ENCODE measurements at regions not wholly inside any gene's neighbourhood (a gene's known extent, or its start where the extent isn't known, plus 50 kb on each side); places are given as distances from the start of the nearest gene placed in this dataset.

DNA sequence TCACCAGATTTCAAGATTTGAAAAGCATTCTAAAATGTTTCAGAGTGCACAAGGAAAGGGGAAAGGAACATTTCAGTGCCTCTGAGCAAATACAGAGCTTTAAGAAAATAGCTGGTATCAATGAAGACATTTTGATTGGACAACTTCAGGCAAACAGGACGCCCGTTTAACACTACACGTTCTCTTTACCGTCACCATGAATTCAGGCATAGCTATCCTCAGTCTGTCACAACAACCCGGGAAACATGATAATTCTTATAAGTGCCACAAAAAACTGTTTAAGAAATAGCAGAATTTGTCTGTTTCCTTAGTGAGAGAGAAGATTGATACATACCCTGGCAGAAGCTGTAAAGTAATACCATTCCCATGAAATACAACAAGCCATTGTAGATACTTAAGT, 392.4 kb upstream of the PDE4D start:
- no peak for TF ChIP-seq EZH2 (IDR thresholded peaks at IDR 0.05; ENCODE audit: low read length, unreplicated experiment)
- TF ChIP-seq EZH2phosphoT487 (IDR thresholded peaks at IDR 0.05; ENCODE audit: borderline replicate concordance, low read length) = no peak
- TF ChIP-seq, protein P1, sequence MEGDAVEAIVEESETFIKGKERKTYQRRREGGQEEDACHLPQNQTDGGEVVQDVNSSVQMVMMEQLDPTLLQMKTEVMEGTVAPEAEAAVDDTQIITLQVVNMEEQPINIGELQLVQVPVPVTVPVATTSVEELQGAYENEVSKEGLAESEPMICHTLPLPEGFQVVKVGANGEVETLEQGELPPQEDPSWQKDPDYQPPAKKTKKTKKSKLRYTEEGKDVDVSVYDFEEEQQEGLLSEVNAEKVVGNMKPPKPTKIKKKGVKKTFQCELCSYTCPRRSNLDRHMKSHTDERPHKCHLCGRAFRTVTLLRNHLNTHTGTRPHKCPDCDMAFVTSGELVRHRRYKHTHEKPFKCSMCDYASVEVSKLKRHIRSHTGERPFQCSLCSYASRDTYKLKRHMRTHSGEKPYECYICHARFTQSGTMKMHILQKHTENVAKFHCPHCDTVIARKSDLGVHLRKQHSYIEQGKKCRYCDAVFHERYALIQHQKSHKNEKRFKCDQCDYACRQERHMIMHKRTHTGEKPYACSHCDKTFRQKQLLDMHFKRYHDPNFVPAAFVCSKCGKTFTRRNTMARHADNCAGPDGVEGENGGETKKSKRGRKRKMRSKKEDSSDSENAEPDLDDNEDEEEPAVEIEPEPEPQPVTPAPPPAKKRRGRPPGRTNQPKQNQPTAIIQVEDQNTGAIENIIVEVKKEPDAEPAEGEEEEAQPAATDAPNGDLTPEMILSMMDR (conservative IDR thresholded peaks at IDR 0.05; ENCODE audit: low read depth, low read length) = no peak
- POLR2A ChIA-PET (ENCODE audit: unreplicated experiment) = no interaction called here
- Histone ChIP-seq H3F3A (ENCODE audit: low read length, unreplicated experiment) (no peaks in the 10 kb centered on the region), H3K36me3 (ENCODE audit: low read depth, low read length) (no peaks in the 10 kb centered on the region), H3K9ac (ENCODE audit: low read length) (no peak overlapping the region), H3K27ac (ENCODE audit: low read length) (no peak overlapping the region), H3K27me3 (ENCODE audit: low read length) (peaks cover 42% of the 10 kb centered on the region), H3K9me3 (ENCODE audit: low read length) (no peaks in the 10 kb centered on the region), H3K9me2 (replicated peaks; ENCODE audit: low read length) (no peaks in the 10 kb centered on the region), H2AFZ (ENCODE audit: low read length) (no peak overlapping the region), H3K79me2 (ENCODE audit: low read length) (no peaks in the 10 kb centered on the region), H3K4me1 (ENCODE audit: insufficient read depth, low read length) (no peaks in the 10 kb centered on the region), H4K20me1 (ENCODE audit: low read length) (no peaks in the 10 kb centered on the region), H3K4me3 (ENCODE audit: low read length) (no peak overlapping the region), H3K4me2 (ENCODE audit: low read length) (no peak overlapping the region)
- BruUV-seq (replicated peaks) = no TSS peak
- intact Hi-C loops (cut with micrococcal nuclease) = no loop called here
- ATAC-seq (no peak), DNase-seq (no peak)
- CTCF ChIA-PET = no interaction called here

DNA sequence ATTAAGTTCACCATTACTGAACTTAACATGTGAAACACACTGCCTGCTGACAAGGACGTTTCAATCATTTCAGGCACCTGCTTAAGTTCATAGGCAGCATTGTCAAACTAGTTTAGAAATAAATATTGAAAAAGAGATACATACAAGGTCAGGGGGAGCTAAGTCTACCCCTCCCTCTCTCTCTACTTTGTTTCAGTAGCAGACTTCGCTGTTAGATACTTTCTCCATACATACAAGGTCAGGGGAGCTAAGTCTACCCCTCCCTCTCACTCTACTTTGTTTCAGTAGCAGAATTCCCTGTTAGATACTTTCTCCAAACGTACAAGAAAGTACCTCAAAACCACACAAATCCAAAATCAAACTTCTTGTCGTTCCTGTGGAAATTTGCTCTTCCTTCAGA, 387.4 kb upstream of the PDE4D start:
- ATAC-seq (no peak), DNase-seq (no peak)
- Histone ChIP-seq H3F3A (ENCODE audit: low read length, unreplicated experiment) (no peaks in the 10 kb centered on the region), H3K9ac (ENCODE audit: low read length) (no peak overlapping the region), H3K9me3 (ENCODE audit: low read length) (no peaks in the 10 kb centered on the region), H3K9me2 (replicated peaks; ENCODE audit: low read length) (no peaks in the 10 kb centered on the region), H3K79me2 (ENCODE audit: low read length) (no peaks in the 10 kb centered on the region), H3K36me3 (ENCODE audit: low read depth, low read length) (no peaks in the 10 kb centered on the region), H2AFZ (ENCODE audit: low read length) (no peak overlapping the region), H4K20me1 (ENCODE audit: low read length) (no peaks in the 10 kb centered on the region), H3K4me1 (ENCODE audit: insufficient read depth, low read length) (no peaks in the 10 kb centered on the region), H3K27me3 (ENCODE audit: low read length) (peaks cover 20% of the 10 kb centered on the region), H3K4me3 (ENCODE audit: low read length) (no peak overlapping the region), H3K4me2 (ENCODE audit: low read length) (no peak overlapping the region), H3K27ac (ENCODE audit: low read length) (no peak overlapping the region)
- no TSS peak for BruUV-seq (replicated peaks)
- intact Hi-C loops (cut with micrococcal nuclease) = no loop called here
- POLR2A ChIA-PET (ENCODE audit: unreplicated experiment) = no interaction called here
- TF ChIP-seq, protein P1 (conservative IDR thresholded peaks at IDR 0.05; ENCODE audit: low read depth, low read length) = no peak
- TF ChIP-seq EZH2phosphoT487 (IDR thresholded peaks at IDR 0.05; ENCODE audit: borderline replicate concordance, low read length) = no peak
- TF ChIP-seq EZH2 (IDR thresholded peaks at IDR 0.05; ENCODE audit: low read length, unreplicated experiment) = no peak
- CTCF ChIA-PET = no interaction called here

DNA sequence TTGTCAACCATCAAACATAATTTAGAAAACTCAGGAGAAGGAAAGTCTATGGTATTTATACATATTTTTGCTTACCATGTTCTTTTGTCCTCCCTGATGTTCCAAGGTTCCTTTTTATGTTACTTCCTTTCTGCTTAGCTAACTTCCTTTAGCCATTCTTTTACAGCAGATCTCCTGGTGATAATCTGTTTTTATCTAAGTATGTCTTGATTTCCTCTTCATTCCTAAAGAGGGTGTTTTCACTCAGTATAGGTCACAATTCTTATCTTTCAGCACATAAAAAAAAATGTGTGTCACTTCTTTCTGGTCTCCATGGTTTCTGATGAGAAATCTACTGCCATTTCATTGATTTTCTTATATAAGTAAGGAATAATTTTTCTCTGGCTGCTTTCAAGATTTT, 384.4 kb upstream of the PDE4D start:
- no peak overlapping the region for H2AFZ ChIP-seq (ENCODE audit: low read length)
- no peak for DNase-seq
- H3K27ac ChIP-seq (ENCODE audit: low read length) = no peak overlapping the region
- no peaks in the 10 kb centered on the region for H4K20me1 ChIP-seq (ENCODE audit: low read length)
- H3K4me1 ChIP-seq (ENCODE audit: insufficient read depth, low read length) = no peaks in the 10 kb centered on the region
- ChIA-PET CTCF (no interaction called here), POLR2A (ENCODE audit: unreplicated experiment) (no interaction called here)
- no peak overlapping the region for H3K4me2 ChIP-seq (ENCODE audit: low read length)
- no peaks in the 10 kb centered on the region for H3K9me3 ChIP-seq (ENCODE audit: low read length)
- no peaks in the 10 kb centered on the region for H3K36me3 ChIP-seq (ENCODE audit: low read depth, low read length)
- no peak for ATAC-seq
- intact Hi-C loops (cut with micrococcal nuclease) = no loop called here
- H3K4me3 ChIP-seq (ENCODE audit: low read length) = no peak overlapping the region
- H3K9ac ChIP-seq (ENCODE audit: low read length) = no peak overlapping the region
- TF ChIP-seq EZH2phosphoT487 (IDR thresholded peaks at IDR 0.05; ENCODE audit: borderline replicate concordance, low read length) (no peak), EZH2 (IDR thresholded peaks at IDR 0.05; ENCODE audit: low read length, unreplicated experiment) (no peak)
- TF ChIP-seq, protein P1 (conservative IDR thresholded peaks at IDR 0.05; ENCODE audit: low read depth, low read length) = no peak
- H3F3A ChIP-seq (ENCODE audit: low read length, unreplicated experiment) = no peaks in the 10 kb centered on the region
- H3K9me2 ChIP-seq (replicated peaks; ENCODE audit: low read length) = no peaks in the 10 kb centered on the region
- no TSS peak for BruUV-seq (replicated peaks)
- 0 out of 2 replicates have a peak, but pooled peaks cover 8% of the 10 kb centered on the region for H3K27me3 ChIP-seq (ENCODE audit: low read length)
- no peaks in the 10 kb centered on the region for H3K79me2 ChIP-seq (ENCODE audit: low read length)
